ENCODE measurements at regions not wholly inside any gene's neighbourhood (a gene's known extent, or its start where the extent isn't known, plus 50 kb on each side); places are given as distances from the start of the nearest gene placed in this dataset.

GRCh38 chr1:56150441-56151215 is 428.7 kb downstream of the PLPP3 start (continued):
- TF ChIP-seq NANOG (IDR thresholded peaks at IDR 0.05; ENCODE audit: insufficient read depth, low read depth, low read length, poor library complexity, severe bottlenecking), result no peak
